B cell (primary cell): ENCODE measurements at regions not wholly inside any gene's neighbourhood (a gene's known extent, or its start where the extent isn't known, plus 50 kb on each side); places are given as distances from the start of the nearest gene placed in this dataset.

Experiments used
- ATAC-seq: fragments of 200-7000 bp; cut with Tn5 transposase; one replicate; pipeline ENCODE4 v1.10.0; 2021; ENCODE audit warnings: low read depth, mild to moderate bottlenecking, moderate number of reproducible peaks, moderate library complexity
- CTCF ChIA-PET: fragments of 350-600 bp; sonication (Branson Sonifier 250); formaldehyde crosslinking; loops from one replicate; lab custom pipeline; 2021; ENCODE audit warnings: antibody characterized with exemption, inconsistent platforms; lab: Charles Lee
- POLR2A ChIA-PET: fragments of 350-600 bp; sonication (Branson Sonifier 250); formaldehyde crosslinking; loops from one replicate; lab custom pipeline; 2021; ENCODE audit warnings: antibody characterized with exemption; lab: Charles Lee
- DNase-seq: peaks from one replicate; pipeline ENCODE4 v3.0.0; 2013
- H2AFZ ChIP-seq: 2 replicates; pipeline ENCODE4 v1.6.1; 2012; ENCODE audit warnings: mild to moderate bottlenecking, low read depth, low read length; ENCODE audit not compliant: insufficient read depth, poor library complexity, severe bottlenecking
- H3K27ac ChIP-seq, 2 donors: 1 replicate in 1 of 2; 2 replicates in 1 of 2; pipeline ENCODE4 v1.5.1; 2012 to 2013; ENCODE audit warnings: low read length in 2 of 2, mild to moderate bottlenecking in 2 of 2, moderate library complexity in 1 of 2
- H3K27me3 ChIP-seq, 4 experiments: fragments of 200-600 bp in 1 of 4; sonication (generic) in 1 of 4; replicated peaks in 1 of 4; 1 replicate in 2 of 4; 2 replicates in 2 of 4; pipeline versions ENCODE4 v1.6.1 to v1.7.0; 2013 to 2016; ENCODE audit warnings: low read length in 3 of 4, mild to moderate bottlenecking in 2 of 4, mixed read lengths in 1 of 4, moderate library complexity in 1 of 4; ENCODE audit not compliant: insufficient read depth in 4 of 4, control insufficient read depth in 3 of 4; ENCODE audit errors: control extremely low read depth in 1 of 4
- H3K36me3 ChIP-seq, 2 experiments: replicated peaks in 1 of 2; 1 replicate in 1 of 2; 2 replicates in 1 of 2; pipeline versions ENCODE4 v1.6.1 to v1.7.1; 2013; ENCODE audit warnings: low read length in 1 of 2; ENCODE audit not compliant: insufficient read depth in 2 of 2, control insufficient read depth in 1 of 2; ENCODE audit errors: control extremely low read depth in 1 of 2, extremely low read depth in 1 of 2
- H3K4me1 ChIP-seq, 2 donors: fragments of 200-600 bp in 1 of 2; sonication (generic) in 1 of 2; 1 replicate in 1 of 2; 2 replicates in 1 of 2; pipeline versions ENCODE4 v1.5.1 to v1.6.1; 2013 to 2017; ENCODE audit warnings: low read length in 2 of 2; ENCODE audit not compliant: control insufficient read depth in 2 of 2, insufficient read depth in 2 of 2
- H3K4me2 ChIP-seq: replicated peaks from 2 replicates; pipeline ENCODE3; 2012; ENCODE audit warnings: mild to moderate bottlenecking, low read depth, low read length; ENCODE audit not compliant: poor library complexity, severe bottlenecking
- H3K4me3 ChIP-seq, 5 experiments: fragments of 200-600 bp in 1 of 5; sonication (generic) in 1 of 5; 1 replicate in 3 of 5; 2 replicates in 2 of 5; pipeline versions ENCODE4 v1.5.1 to v1.7.0; 2011 to 2016; ENCODE audit warnings: low read length in 4 of 5, mild to moderate bottlenecking in 4 of 5, low read depth in 2 of 5, control low read depth in 1 of 5, moderate library complexity in 1 of 5; ENCODE audit not compliant: insufficient read depth in 1 of 5; ENCODE audit errors: control extremely low read depth in 1 of 5, extremely low read depth in 1 of 5
- H3K79me2 ChIP-seq: fragments of 200-600 bp; sonication (generic); one replicate; pipeline ENCODE4 v1.6.0; 2016; ENCODE audit warnings: low read length; ENCODE audit not compliant: control insufficient read depth, insufficient read depth
- H3K9ac ChIP-seq: fragments of 200-600 bp; sonication (generic); 2 replicates; pipeline ENCODE4 v1.6.1; 2017; ENCODE audit warnings: mild to moderate bottlenecking, low read length, moderate library complexity
- H3K9me3 ChIP-seq, 3 donors: one replicate each; pipeline versions ENCODE4 v1.6.1 to v1.7.1; 2013; ENCODE audit warnings: low read length in 2 of 3; ENCODE audit not compliant: control insufficient read depth in 2 of 3, insufficient read depth in 1 of 3; ENCODE audit errors: control extremely low read depth in 1 of 3
- H4K20me1 ChIP-seq: 2 replicates; pipeline ENCODE4 v1.6.0; 2012; ENCODE audit warnings: mild to moderate bottlenecking, low read length; ENCODE audit not compliant: insufficient read depth, control insufficient read depth, poor library complexity, severe bottlenecking
- H3K27ac Mint-ChIP-seq: one replicate; pipeline ENCODE4 v1.8.0; 2021; ENCODE audit warnings: mixed read lengths
- H3K27me3 Mint-ChIP-seq: one replicate; pipeline ENCODE4 v1.8.0; 2021; ENCODE audit warnings: mixed read lengths
- H3K4me1 Mint-ChIP-seq: one replicate; pipeline ENCODE4 v1.8.0; 2021; ENCODE audit warnings: mixed read lengths
- H3K4me3 Mint-ChIP-seq: one replicate; pipeline ENCODE4 v1.8.0; 2021; ENCODE audit warnings: mixed read lengths
- H3K9me3 Mint-ChIP-seq: one replicate; pipeline ENCODE4 v1.8.0; 2022; ENCODE audit warnings: mixed read lengths; ENCODE audit not compliant: insufficient read depth
- EZH2 ChIP-seq: IDR thresholded peaks from 2 replicates; pipeline ENCODE4 v1.6.1; 2012; ENCODE audit warnings: borderline replicate concordance, low read depth, mild to moderate bottlenecking, moderate library complexity, low read length; ENCODE audit not compliant: insufficient read depth, poor library complexity, severe bottlenecking
- WGBS: methylation state at CpG from one replicate; pipeline ENCODE4 v1.1.5; 2013; ENCODE audit warnings: missing lambda C conversion rate; ENCODE audit not compliant: insufficient coverage; 5-methylcytosine and 5-hydroxymethylcytosine counted together
- intact Hi-C: fragments of 100-400 bp; cut with micrococcal nuclease; formaldehyde crosslinking; loops from one replicate; pipeline ENCODE4 v1.10.0; 2022
- TF ChIP-seq, protein P1 (sequence below): fragments of 200-600 bp; IDR thresholded peaks from one replicate; pipeline ENCODE4 v1.8.0; 2022; ENCODE audit warnings: antibody characterized with exemption, mild to moderate bottlenecking

GRCh38 chr12:67741270-67741669 lies 92.7 kb downstream of the DYRK2 start:
- ChIA-PET CTCF (no interaction called here), POLR2A (no interaction called here)
- Histone ChIP-seq H3K4me2 (no peak overlapping the region), H4K20me1 (no peaks in the 10 kb centered on the region), H3K9me3 (no peaks in the 10 kb centered on the region), H3K27ac (no peak overlapping the region), H3K27me3 (no peaks in the 10 kb centered on the region), H3K79me2 (no peaks in the 10 kb centered on the region), H3K36me3 (no peaks in the 10 kb centered on the region), H3K9ac (no peak overlapping the region), H3K4me3 (no peak overlapping the region), H2AFZ (no peak overlapping the region), H3K4me1 (no peaks in the 10 kb centered on the region)
- 57% methylated on average over 1 of the region's 3 CpGs for WGBS
- ATAC-seq, result no peak
- peaks cover 7% of the 10 kb centered on the region for H3K27me3 Mint-ChIP-seq
- intact Hi-C loops, result no loop called here
- H3K27ac Mint-ChIP-seq, result no peak overlapping the region
- H3K9me3 Mint-ChIP-seq, result no peaks in the 10 kb centered on the region
- H3K4me1 Mint-ChIP-seq, result no peaks in the 10 kb centered on the region
- no peak for DNase-seq
- H3K4me3 Mint-ChIP-seq, result no peak overlapping the region
- TF ChIP-seq, protein P1, sequence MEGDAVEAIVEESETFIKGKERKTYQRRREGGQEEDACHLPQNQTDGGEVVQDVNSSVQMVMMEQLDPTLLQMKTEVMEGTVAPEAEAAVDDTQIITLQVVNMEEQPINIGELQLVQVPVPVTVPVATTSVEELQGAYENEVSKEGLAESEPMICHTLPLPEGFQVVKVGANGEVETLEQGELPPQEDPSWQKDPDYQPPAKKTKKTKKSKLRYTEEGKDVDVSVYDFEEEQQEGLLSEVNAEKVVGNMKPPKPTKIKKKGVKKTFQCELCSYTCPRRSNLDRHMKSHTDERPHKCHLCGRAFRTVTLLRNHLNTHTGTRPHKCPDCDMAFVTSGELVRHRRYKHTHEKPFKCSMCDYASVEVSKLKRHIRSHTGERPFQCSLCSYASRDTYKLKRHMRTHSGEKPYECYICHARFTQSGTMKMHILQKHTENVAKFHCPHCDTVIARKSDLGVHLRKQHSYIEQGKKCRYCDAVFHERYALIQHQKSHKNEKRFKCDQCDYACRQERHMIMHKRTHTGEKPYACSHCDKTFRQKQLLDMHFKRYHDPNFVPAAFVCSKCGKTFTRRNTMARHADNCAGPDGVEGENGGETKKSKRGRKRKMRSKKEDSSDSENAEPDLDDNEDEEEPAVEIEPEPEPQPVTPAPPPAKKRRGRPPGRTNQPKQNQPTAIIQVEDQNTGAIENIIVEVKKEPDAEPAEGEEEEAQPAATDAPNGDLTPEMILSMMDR, result no peak
- TF ChIP-seq EZH2, result no peak

- no peak for ATAC-seq
- Histone ChIP-seq H3K9ac (no peak overlapping the region), H3K36me3 (no peaks in the 10 kb centered on the region), H3K9me3 (no peaks in the 10 kb centered on the region), H2AFZ (no peak overlapping the region), H3K4me3 (no peak overlapping the region), H4K20me1 (no peaks in the 10 kb centered on the region), H3K27ac (no peak overlapping the region), H3K27me3 (no peaks in the 10 kb centered on the region), H3K4me2 (no peak overlapping the region), H3K79me2 (no peaks in the 10 kb centered on the region), H3K4me1 (no peaks in the 10 kb centered on the region)
- Mint-ChIP-seq H3K27me3 (peaks cover 7% of the 10 kb centered on the region), H3K4me1 (no peaks in the 10 kb centered on the region), H3K4me3 (no peak overlapping the region), H3K27ac (no peak overlapping the region), H3K9me3 (no peaks in the 10 kb centered on the region)
- ChIA-PET POLR2A (no interaction called here), CTCF (no interaction called here)
- no peak for DNase-seq
- WGBS, result 100% methylated on average over 1 of the region's 1 CpG
- intact Hi-C loops, result no loop called here
- no peak for TF ChIP-seq EZH2
- TF ChIP-seq, protein P1, result no peak
Observed at GRCh38 chr12:67742461-67742860, 93.9 kb downstream of the DYRK2 start.
